AG04450 (cell line): ENCODE measurements at regions not wholly inside any gene's neighbourhood (a gene's known extent, or its start where the extent isn't known, plus 50 kb on each side); places are given as distances from the start of the nearest gene placed in this dataset.

Source experiments
- CTCF ChIA-PET: fragments of 300-600, 350-600 bp; formaldehyde crosslinking; extraction: SDS; loops from one replicate; lab custom pipeline; 2022; ENCODE audit warnings: antibody characterized with exemption, inconsistent platforms; lab: Charles Lee
- POLR2A ChIA-PET: fragments of 350-600 bp; formaldehyde crosslinking; extraction: SDS; loops from one replicate; lab custom pipeline; 2021; ENCODE audit warnings: antibody characterized with exemption, inconsistent platforms; lab: Yijun Ruan, JAX
- DNase-seq: peaks from one replicate; pipeline ENCODE4 v3.0.0-alpha.2; 2011; ENCODE audit warnings: low read depth, low spot score
- H3K27ac ChIP-seq: one replicate; pipeline ENCODE4 v1.5.1; 2012; ENCODE audit warnings: low read depth, low read length, control low read depth
- H3K27me3 ChIP-seq: one replicate; pipeline ENCODE4 v1.6.0; 2012; ENCODE audit warnings: low read length; ENCODE audit not compliant: control insufficient read depth, insufficient read depth
- H3K4me3 ChIP-seq: 2 replicates; pipeline ENCODE4 v1.5.1; 2011; ENCODE audit warnings: mild to moderate bottlenecking, low read depth, low read length, control low read depth
- H3K9me3 ChIP-seq: 2 replicates; pipeline ENCODE4 v1.5.1; 2012; ENCODE audit warnings: low read length; ENCODE audit not compliant: control insufficient read depth, insufficient read depth
- TF ChIP-seq, protein P1 (sequence below): IDR thresholded peaks from 2 replicates; pipeline ENCODE4 v1.5.1; 2011; ENCODE audit warnings: low read depth, low read length, control low read depth, inconsistent platforms

GRCh38 chr3:152574461-152575079, 260.4 kb upstream of the P2RY1 start:
- Histone ChIP-seq H3K4me3 (no peak overlapping the region), H3K27me3 (no peaks in the 10 kb centered on the region), H3K27ac (no peak overlapping the region), H3K9me3 (no peaks in the 10 kb centered on the region)
- DNase-seq = no peak
- ChIA-PET CTCF (interaction anchor here (0.7 to 3.6 kb wide), 14 partner anchors 8 to 736 kb away, joined by 3 to 23 read pairs (median 4); no protein-coding TSS in a partner anchor), POLR2A (no interaction called here)
- TF ChIP-seq, protein P1, sequence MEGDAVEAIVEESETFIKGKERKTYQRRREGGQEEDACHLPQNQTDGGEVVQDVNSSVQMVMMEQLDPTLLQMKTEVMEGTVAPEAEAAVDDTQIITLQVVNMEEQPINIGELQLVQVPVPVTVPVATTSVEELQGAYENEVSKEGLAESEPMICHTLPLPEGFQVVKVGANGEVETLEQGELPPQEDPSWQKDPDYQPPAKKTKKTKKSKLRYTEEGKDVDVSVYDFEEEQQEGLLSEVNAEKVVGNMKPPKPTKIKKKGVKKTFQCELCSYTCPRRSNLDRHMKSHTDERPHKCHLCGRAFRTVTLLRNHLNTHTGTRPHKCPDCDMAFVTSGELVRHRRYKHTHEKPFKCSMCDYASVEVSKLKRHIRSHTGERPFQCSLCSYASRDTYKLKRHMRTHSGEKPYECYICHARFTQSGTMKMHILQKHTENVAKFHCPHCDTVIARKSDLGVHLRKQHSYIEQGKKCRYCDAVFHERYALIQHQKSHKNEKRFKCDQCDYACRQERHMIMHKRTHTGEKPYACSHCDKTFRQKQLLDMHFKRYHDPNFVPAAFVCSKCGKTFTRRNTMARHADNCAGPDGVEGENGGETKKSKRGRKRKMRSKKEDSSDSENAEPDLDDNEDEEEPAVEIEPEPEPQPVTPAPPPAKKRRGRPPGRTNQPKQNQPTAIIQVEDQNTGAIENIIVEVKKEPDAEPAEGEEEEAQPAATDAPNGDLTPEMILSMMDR = peak; percentile 56

DNA sequence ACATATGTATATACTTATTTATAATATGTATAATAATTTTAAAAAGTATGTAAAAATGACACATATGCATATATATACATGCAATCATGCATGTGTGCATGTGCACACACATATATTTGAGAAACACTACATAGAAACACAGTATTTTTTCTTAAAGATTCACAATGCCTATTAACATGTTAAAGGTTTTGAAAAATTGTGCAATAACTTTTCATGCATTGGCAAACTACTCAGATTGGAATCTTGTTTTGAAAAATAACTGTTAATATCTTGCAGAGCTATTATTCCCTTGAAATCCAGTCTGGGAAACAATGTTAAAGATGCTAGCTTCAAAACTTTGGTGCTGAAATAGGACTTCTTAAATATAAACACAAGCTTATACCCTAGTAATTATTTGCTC, 256.2 kb upstream of the P2RY1 start:
- TF ChIP-seq, protein P1 = no peak
- no peaks in the 10 kb centered on the region for H3K9me3 ChIP-seq

DNA sequence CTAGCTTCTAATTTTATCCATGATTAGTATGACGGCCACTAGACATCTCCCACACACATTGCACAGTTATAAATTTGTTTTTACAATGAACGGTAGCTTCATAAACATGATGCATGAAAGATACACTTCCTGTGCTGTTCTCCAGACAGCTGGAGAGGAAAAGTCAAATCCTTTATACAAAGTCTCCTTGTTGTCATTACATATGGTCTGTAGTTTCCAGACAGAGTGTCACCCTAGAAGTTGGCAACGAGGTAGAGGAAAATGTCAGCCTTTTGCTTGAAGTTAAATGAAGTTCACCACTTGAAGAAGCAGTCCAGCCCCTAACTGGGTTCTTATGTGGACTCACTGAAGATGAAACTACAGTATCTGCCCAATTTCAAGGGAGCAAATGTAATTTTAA, 253.0 kb upstream of the P2RY1 start:
- TF ChIP-seq, protein P1 = no peak
- Histone ChIP-seq H3K27ac (no peak overlapping the region), H3K4me3 (no peak overlapping the region), H3K9me3 (no peaks in the 10 kb centered on the region), H3K27me3 (no peaks in the 10 kb centered on the region)
- ChIA-PET CTCF (no interaction called here), POLR2A (no interaction called here)
- DNase-seq = no peak

More for the DNA sequence above, 256.2 kb upstream of the P2RY1 start:
- DNase-seq = no peak
- POLR2A ChIA-PET = no interaction called here
- Histone ChIP-seq H3K4me3 (no peak overlapping the region), H3K27me3 (no peaks in the 10 kb centered on the region), H3K27ac (no peak overlapping the region)
- CTCF ChIA-PET = no interaction called here

DNA sequence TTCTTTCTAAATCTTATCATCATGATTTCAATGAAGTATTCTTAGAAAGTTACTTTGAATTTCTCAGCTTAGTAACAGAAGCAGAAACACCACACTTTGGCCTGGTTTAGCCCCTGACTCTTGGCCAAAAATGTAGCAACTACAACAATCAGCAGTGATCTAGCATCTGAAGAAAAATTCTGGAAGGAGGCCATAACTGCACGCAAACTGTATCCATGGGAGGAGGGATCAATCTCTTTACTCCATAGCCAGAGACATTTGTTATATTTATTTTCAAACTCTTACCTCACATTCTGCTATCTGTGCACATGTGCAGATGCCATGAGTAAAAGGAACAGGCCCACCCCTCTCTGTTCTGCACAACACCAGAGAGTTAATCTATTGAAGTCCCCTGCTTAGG, 251.0 kb upstream of the P2RY1 start:
- ChIA-PET POLR2A (no interaction called here), CTCF (interaction anchor here (1.2 kb wide), 1 partner anchor 10 kb away, joined by 3 read pairs; no protein-coding TSS in a partner anchor)
- H3K9me3 ChIP-seq = no peaks in the 10 kb centered on the region
- TF ChIP-seq, protein P1 = no peak
- no peak overlapping the region for H3K4me3 ChIP-seq
- H3K27me3 ChIP-seq = no peaks in the 10 kb centered on the region
- H3K27ac ChIP-seq = no peak overlapping the region
- no peak for DNase-seq

GRCh38 chr3:152586974-152587373, 248.0 kb upstream of the P2RY1 start:
- DNase-seq = no peak
- H3K9me3 ChIP-seq = no peaks in the 10 kb centered on the region
- no peaks in the 10 kb centered on the region for H3K27me3 ChIP-seq
- no peak overlapping the region for H3K4me3 ChIP-seq
- H3K27ac ChIP-seq = no peak overlapping the region
- ChIA-PET CTCF (interaction anchor here (2.1 kb wide), 1 partner anchor 12 kb away, joined by 7 read pairs; no protein-coding TSS in a partner anchor), POLR2A (no interaction called here)
- TF ChIP-seq, protein P1 = no peak
